ENCODE measurements at regions not wholly inside any gene's neighbourhood (a gene's known extent, or its start where the extent isn't known, plus 50 kb on each side); places are given as distances from the start of the nearest gene placed in this dataset.

DNA sequence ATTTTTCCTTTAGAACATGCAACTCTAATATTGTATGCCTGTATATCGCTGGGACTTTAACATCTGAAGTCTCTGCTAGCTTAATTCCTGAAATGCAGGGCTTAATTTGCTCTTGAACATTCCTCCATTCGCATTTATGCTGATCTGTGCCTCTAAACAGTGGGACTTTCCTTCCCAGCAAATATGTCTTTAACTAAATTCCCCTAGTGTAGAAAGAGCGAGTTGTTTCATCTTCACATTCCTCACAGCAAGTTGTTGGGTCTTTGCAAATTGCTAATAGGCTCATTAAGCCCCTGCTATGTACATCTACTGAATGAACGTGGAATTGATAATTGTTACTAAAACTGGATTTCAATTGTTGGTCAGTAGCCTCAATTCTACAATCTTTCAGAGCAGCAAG, 118.4 kb upstream of the OBI1 start:
- no peak for FAIRE-seq

DNA sequence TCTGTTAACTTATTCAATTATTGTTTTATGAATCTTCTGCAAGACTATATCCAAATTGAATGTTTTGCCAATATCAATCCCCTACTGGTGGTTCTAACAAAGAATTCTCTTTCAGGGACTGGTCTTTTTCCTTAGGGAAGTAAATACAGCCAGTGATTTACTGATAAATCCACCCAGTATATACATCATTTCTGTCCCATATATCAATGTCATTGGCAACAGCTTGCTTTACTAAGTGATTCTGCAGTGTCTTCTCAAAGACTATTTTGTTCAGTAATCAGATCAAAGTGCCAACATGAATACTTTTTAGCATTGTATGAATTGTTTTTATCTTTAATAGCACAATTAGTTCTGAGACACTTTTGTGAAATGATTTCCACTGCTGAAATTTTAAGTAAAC, 114.0 kb upstream of the OBI1 start:
- FAIRE-seq: no peak

GRCh38 chr13:78770601-78771000, 111.6 kb upstream of the OBI1 start:
- FAIRE-seq: no peak

- FAIRE-seq: no peak
Measured at GRCh38 chr13:78768950-78769349, 110.0 kb upstream of the OBI1 start.

GRCh38 chr13:78764665-78765064, 105.7 kb upstream of the OBI1 start:
- no peak for FAIRE-seq

- FAIRE-seq: no peak
Measured at GRCh38 chr13:78762825-78763224, 103.9 kb upstream of the OBI1 start.

DNA sequence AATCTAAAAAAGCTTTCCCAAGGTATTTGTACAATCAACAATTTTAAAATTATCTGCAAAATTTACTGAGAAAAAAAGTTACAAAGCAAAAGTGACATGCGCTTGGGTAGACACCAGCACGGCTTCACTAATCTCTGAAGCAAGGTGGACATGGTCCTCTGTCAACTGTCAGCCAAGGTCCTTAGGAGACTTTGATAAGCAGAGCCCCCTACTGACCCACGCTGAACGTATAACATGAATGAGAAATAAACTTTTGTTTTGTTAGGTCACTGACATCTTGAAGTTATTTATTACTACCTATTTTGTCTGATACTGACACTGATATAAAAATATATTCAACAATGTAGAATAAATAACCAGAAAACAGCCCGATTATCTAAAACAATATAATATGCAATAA, 100.7 kb upstream of the OBI1 start:
- no peak for FAIRE-seq

DNA sequence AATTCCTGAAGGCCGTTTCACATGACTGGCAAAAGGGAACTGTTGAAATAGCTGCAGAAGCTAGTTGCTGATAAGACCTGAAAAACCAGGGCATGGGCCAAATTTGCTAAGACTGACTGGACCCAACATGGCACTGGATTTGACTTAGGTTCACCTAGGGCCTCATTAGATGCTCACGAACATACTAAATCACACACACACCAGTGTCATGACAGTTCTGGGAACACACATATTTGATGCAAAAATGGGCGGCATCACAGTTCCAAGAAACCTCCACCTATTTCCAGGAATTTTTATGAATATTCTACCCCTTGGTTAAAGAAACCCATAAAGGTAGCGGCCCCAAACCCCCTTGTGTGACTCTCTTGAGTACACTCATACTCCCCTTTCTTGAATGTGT, 99.6 kb upstream of the OBI1 start:
- FAIRE-seq: no peak

GRCh38 chr13:78753435-78753834, 94.5 kb upstream of the OBI1 start:
- no peak for FAIRE-seq

GRCh38 chr13:78750735-78751134, 91.8 kb upstream of the OBI1 start:
- no peak for FAIRE-seq

DNA sequence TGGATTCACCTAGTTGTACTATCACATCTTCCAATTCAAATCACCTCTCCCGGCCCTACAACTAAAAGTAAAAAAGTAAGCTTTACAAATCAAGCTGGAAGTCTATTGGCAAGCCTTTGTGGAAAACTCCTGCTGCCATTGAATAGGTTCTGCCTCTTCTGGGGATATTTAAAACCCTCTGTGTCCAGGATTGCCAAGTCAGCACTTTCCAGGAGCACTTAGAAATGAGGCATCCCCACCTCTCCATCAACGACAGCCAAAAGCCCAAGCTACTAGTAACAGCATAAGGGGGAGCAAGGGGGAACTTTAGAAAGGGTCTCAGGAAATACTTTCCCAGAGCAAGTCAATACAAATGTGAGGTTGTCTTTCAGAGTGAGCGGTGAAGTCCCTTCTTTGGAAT, 85.0 kb upstream of the OBI1 start:
- FAIRE-seq: no peak

GRCh38 chr13:78742659-78743058, 83.7 kb upstream of the OBI1 start:
- no peak for FAIRE-seq

DNA sequence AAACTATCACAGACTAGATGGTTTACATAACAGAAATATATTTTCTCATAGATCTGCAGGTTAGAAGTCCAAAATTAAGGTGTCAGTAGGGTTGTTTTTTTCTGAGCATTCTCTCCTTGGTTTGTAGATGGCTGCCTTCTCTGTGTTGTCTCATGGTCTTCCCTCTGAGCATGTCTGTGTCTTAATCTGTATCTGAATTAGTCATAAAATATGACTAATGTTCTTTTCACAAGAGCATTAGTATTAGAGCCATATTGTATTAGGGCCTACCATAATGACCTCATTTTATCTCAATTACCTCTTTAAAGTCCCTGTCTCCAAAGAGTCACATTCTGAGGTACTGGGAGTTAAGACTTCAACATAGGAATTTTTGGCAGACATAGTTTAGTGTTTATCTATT, 77.2 kb upstream of the OBI1 start:
- FAIRE-seq: no peak

DNA sequence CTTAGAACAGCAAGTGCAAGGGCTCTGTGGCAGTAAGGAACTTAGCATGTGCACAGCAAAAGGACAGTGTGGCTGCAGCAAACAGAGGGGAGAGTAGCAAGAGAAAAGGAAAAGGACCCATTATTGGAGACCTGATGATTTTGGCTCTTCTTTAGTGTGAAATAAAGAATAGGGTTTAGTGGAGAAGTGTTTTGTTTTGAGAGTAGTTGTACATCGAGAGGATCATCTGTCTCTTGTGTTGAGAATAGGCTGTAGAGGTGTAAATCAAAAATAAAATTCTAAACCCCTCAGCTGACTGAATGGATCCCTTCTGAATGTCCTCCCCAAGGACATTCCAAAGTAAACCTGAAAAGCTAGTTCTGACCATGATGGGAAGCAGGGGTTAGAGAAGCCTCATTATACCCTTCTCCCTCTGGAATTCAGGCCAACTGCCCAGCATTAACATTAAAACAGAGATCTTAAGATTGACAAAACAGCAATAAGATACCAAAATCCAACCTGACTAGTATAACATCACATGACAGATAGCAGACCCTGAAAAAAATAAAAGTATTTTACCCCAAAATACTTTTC, 73.6 kb upstream of the OBI1 start:
- no peak for FAIRE-seq

GRCh38 chr13:78722700-78723099, 63.7 kb upstream of the OBI1 start:
- no peak for FAIRE-seq

DNA sequence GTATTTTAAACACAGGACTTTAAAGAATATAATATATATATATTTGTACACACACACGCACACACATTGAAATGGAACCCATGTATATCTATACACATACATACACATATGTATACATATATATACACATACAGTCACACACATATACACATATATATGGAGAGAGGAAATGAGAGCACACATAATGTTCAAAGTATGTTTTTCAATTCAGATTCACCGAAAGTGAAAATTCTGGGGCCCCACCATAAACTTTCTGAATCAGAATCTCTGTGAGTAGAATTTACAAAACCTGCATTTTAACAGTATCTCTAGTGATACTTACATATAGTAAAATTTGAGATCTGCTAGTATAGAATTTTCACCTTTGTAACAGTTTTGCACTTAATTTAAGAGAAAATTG, 60.4 kb upstream of the OBI1 start:
- no peak for FAIRE-seq

- FAIRE-seq: no peak
Measured at GRCh38 chr13:78714717-78715116, 55.8 kb upstream of the OBI1 start.

DNA sequence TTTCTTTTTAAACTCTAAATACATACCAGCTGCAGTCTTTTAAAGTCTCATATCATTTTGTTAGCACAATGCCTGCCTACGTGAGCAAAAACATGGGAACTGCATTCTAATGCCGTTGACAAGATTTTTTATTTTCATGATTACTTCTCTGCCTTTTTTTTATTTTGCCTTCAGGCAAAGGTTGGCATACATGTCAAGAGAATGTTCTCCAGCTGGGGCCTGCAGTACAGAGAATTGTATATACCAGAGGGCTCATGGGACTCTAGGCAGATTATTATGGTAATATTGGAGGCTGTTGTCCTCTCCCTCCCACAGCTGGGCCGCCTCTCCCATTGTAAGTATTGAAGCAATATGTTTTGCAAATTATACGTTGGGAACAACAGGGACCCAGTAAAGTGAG, 53.9 kb upstream of the OBI1 start:
- FAIRE-seq: no peak

GRCh38 chr13:78709028-78709427, 50.1 kb upstream of the OBI1 start:
- no peak for FAIRE-seq

Measured in colon (tissue), 2 donors.